Activated CD4-positive, alpha-beta T cell treated with anti-CD3 and anti-CD28 coated beads, Interleukin-2, amount 50 U/mL, for 48 hours (primary cell): ENCODE measurements at regions not wholly inside any gene's neighbourhood (a gene's known extent, or its start where the extent isn't known, plus 50 kb on each side); places are given as distances from the start of the nearest gene placed in this dataset.
"Not testable (repeated sequence)": the region's sequence is repeated elsewhere in the genome, so short reads cannot be mapped to it uniquely, and the experiment has no call there.

Source experiments
- DNase-seq, 2 experiments: peaks; one replicate each; pipeline ENCODE4 v3.0.0-alpha.2; 2020

GRCh38 chr21:6428498-6429092 lies 4092.8 kb upstream of the TPTE start:
- not testable (repeated sequence) for DNase-seq

DNA sequence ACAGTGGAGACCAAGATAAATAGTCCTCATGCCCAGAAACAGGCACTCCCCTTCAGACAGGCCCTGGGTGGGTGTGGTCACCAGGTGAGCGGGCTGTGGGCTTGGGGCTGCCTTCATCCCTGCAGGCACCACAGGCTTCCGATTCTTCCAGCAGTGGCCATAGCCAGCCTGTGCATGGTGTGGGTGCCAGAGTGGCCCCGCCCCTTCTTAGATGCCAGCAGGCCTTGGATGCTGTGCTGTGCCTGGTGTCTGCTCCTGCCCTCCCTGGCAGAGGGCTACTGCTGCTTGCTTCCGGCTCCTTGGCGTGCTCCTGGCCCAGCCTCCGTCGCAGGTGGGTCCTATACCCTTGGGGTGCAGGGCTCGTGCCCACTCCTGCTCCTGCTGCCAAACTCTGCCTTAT lies 4091.5 kb upstream of the TPTE start:
- not testable (repeated sequence) for DNase-seq

- DNase-seq: not testable (repeated sequence)
Measured at GRCh38 chr21:6433149-6433548, 4088.2 kb upstream of the TPTE start.

DNA sequence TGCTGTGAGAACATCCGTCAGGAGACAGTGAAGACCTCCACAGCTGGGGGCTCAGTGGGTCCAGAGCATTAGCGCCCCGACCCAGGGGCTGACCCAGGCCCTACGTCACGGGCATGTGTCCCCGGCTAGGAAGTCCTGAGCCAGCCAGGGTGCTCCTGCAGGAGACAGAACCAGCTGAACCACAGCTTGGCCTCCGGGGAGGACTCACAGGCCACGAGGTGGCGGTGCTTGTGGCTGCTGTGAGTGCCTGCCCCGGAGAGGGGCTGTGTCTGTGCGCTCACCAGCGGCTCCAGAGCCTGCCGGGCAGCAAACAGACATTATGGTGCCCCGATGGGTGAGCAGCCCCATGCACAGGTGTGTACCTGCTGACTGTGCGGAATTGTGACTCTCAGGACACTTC lies 4085.2 kb upstream of the TPTE start:
- not testable (repeated sequence) for DNase-seq

DNA sequence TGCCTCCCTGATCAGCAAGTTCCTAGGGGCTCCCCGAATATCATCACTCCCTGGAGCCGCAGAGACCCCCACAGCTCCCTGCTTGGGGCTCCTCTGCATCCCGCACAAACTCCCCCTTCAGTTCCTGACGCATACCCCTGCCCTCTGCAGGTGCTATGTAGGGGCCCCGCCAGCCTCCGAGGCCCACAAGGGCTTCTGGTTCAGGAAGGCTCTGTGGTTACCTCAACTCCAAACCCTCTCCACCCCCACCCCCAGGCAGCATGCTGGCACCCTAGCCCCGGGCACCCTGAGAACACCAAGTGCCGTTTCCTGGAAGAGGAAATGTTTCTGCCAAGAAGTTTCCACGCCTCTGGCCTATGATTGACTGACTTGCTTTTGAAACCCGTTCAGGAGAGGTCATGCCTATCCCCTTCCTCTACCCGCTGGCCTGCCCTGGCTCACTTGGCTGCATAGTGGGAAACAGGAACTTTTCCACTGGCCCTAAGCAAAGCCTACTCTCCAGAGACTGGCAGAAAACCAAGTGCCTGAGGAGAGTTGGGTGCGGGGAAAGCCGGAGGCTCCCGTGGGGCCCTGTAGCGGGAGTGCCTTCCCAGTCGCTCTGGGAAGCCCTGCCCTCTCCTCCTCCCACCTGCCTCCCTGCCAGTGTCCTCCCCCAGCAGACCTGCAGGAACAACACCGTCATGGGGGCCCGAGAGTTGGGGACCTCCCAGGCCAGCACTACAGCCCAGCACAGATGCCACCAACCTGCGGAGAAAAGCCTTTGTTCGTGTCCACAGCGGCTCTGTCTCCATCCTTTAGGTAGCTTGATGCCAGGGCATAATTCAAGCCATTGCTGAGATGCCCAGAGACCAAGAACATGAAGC lies 4084.2 kb upstream of the TPTE start:
- not testable (repeated sequence) for DNase-seq

GRCh38 chr21:6437834-6438187 lies 4083.6 kb upstream of the TPTE start:
- DNase-seq: not testable (repeated sequence)

DNA sequence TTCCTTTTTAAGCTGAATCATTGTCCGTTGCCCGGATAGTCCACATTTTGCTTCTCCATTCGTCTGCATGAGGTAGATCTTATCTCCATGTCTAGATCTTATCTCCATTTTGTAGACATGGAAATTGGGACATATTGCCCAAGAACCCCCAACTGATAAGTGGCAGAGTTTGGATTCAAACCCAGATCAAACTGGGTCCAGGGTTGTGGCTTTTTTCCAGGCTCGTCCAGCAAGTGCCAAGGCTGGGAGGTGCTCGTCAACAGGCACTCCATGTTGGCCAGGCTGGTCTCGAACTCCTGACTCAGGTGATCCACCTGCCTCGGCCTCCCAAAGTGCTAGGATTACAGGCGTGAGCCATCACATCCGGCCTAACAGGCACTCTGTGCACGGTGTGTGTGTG lies 4082.3 kb upstream of the TPTE start:
- DNase-seq: not testable (repeated sequence)

- not testable (repeated sequence) for DNase-seq
Measured at GRCh38 chr21:6454648-6455340, 4066.6 kb upstream of the TPTE start.

GRCh38 chr21:6456011-6456661 lies 4065.2 kb upstream of the TPTE start:
- not testable (repeated sequence) for DNase-seq

DNA sequence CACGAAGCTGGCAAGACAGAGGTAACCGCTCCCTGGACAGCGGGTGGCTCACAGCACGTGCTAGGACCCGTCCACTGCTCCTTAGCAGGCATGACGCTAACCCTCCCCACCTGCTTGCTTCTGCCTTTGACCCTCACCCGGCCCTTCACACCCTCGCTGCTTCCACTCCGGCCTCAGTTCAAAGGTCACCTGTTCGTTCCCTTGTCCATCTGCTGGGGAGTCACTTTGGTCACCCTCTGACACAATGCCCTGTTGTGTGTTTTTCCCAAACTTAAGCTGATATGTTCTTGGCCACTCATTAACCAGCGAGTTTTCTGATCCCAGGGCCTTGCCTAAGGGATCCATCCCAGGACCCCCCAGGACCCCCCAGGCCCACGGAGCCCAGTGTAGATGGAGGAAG lies 4061.6 kb upstream of the TPTE start:
- not testable (repeated sequence) for DNase-seq

- DNase-seq: not testable (repeated sequence)
Measured at GRCh38 chr21:6461358-6461757, 4060.0 kb upstream of the TPTE start.

DNA sequence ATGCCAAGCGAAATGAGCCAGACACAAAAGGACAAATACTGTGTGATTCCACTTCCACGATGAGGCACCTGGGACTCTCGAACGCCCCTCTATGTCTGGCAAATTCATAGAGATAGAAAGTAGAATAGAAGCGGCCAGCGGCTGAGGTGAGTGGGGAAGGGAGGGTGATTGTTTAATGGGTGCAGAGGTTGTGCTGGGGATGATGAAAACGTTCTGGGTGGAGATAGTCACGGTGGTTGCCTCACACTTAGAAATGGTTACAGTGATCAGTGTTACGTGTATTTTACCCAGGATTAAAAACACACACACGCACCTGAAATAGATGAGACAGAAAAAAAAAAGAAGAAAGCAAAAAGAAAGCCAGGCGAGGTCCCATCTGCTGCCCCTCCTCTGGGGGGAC lies 4057.0 kb upstream of the TPTE start:
- DNase-seq: not testable (repeated sequence)

- DNase-seq: not testable (repeated sequence)
Measured at GRCh38 chr21:6466081-6466698, 4055.2 kb upstream of the TPTE start.

GRCh38 chr21:6466707-6467106 lies 4054.7 kb upstream of the TPTE start:
- DNase-seq: not testable (repeated sequence)

DNA sequence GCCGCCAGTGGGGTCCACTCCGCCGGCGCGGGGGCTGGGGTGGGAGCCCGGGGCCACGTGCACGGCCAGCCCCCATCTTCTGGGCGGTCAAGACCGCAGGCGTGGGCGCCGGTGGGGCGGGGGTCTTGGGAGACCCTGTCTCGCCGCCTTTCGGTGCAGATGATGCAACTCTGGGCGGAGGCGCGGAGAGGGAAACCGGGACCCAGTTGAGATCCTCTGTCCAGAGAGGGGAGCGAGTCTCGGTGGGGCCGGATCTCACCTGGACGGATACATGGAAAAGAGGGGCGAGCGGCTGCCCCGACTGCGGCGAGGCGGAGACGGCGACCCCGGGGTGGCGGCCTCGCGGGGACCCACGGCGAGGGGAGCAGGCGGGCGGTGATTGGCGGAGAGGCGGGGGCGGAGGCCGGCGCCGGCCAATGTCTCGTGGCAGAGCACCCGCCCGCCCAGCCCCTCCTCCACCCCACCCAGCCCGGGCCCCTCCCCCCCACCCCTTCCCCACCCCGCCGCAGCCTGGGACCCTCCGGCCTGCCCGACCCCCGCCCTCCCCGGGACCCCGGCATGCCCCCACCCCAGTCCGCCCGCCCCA lies 4054.1 kb upstream of the TPTE start:
- DNase-seq: not testable (repeated sequence)

DNA sequence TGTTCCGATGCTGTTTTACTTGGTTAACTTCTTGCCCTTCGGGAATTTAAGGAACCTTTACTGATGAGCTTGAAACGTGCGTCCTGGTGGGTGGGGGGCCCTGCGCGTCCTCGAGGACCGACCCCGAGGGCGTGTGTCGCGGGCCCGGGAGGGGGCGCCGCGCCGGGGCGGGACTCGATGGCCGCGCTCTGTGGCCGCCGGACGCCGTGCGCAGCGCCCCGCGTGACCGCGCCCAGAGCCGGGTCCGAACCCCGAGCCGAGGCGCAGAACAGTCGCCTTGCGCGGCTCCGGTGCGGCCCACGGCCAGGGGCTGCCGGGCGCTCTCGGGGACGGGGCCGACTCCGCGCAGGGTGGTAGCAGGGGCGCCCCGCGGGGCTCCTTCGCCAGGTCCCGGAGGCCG lies 4053.5 kb upstream of the TPTE start:
- not testable (repeated sequence) for DNase-seq

- DNase-seq: not testable (repeated sequence)
Measured at GRCh38 chr21:6468331-6468860, 4053.0 kb upstream of the TPTE start.

DNA sequence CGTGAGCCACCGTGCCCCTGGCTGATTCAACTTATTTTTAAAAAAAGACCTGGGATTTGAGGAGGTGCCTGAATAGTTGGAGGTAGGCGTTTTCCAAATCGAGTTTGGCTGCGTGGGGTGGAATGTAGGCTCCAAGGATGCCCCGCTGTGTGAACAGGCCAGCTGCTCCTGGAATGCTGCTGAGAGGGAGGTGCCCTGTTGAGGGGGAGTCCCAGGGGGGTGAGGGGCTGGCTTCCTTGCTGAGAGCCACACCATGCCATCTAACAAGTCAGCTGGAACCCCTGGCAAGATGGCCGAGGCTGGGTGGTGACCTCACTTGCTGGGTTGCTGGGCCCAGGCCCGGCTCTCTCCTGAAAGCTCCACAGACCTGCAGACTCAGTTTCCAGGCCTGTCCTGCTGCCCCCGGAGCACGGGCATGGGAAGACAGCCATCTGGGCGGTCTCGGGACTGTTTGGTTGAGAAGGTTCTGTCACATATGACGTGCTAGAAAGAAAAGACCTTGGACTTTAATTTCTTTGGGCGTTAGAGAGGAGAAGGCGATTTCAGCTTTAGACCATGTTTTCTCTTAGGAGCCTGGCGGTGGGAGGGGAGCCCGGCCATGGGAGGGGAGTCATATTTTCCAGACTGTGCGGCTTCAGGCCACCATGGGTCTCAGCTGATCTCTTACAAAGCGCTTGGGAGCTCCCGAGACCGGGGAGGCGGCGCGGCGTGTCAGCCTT lies 4047.0 kb upstream of the TPTE start:
- DNase-seq: not testable (repeated sequence)

- DNase-seq: not testable (repeated sequence)
Measured at GRCh38 chr21:6481116-6481515, 4040.3 kb upstream of the TPTE start.

GRCh38 chr21:6482616-6483015 lies 4038.8 kb upstream of the TPTE start:
- not testable (repeated sequence) for DNase-seq

DNA sequence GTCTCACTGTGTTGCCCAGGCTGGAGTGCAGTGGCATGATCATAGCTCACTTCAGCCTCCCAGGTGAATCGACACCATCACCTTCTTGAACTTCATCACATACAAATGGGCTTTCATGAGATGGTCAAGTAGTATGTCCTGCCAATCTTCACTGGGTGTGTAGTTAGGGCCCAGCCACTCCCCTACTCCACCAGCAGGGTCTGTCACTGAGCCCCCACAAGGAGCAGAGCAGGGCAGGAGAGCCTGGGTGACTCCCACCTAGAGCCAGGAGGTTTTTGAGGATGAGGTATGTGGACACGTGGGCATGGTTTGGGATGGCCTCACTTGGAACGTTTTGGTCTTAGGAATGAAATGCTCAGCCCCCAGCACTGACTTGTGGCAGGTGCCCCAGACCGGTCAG lies 4037.7 kb upstream of the TPTE start:
- DNase-seq: not testable (repeated sequence)
